ENCODE measurements at regions not wholly inside any gene's neighbourhood (a gene's known extent, or its start where the extent isn't known, plus 50 kb on each side); places are given as distances from the start of the nearest gene placed in this dataset.

- TF ChIP-seq RAD21 (IDR thresholded peaks at IDR 0.05; ENCODE audit: low read depth) (no peak), REST (IDR thresholded peaks at IDR 0.05; ENCODE audit: low read depth) (no peak), TCF12 (IDR thresholded peaks at IDR 0.05; ENCODE audit: low read depth) (no peak)
These were observed 66.6 kb upstream of the HAO2 start for GRCh38 chr1:119302011-119302410.

Data from Ishikawa (cell line).